Hematopoietic multipotent progenitor cell treated with erythropoietin and hydrocortisone succinate and interleukin-3 and kit ligand, for 6 days (in vitro differentiated cells): ENCODE measurements at regions not wholly inside any gene's neighbourhood (a gene's known extent, or its start where the extent isn't known, plus 50 kb on each side); places are given as distances from the start of the nearest gene placed in this dataset.
A peak's percentile ranks its signal among the peaks of the same experiment; 100 is the strongest.
"Not testable (repeated sequence)": the region's sequence is repeated elsewhere in the genome, so short reads cannot be mapped to it uniquely, and the experiment has no call there.

Experiments
- DNase-seq: peaks from one replicate; pipeline ENCODE4 v3.0.0-alpha.2; 2015

DNA sequence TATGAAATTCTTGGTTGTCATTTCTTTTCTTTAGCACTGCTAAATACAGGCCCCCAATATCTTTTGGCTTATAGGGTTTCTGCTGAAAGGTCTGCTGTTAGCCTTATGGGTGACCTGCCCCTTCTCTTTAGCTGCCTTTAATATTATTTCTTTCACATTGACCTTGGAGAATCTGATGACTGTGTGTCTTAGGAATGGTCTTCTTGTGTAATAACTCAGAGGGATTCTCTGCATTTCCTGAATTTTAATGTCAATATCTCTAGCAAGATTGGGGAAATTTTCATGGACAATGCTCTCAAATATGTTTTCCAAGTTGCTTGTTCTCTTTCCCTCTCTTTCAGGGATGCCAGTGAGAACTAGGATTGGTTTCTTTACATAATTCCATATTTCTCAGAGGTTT, 292.4 kb downstream of the SLC7A11 start:
- no peak for DNase-seq

DNA sequence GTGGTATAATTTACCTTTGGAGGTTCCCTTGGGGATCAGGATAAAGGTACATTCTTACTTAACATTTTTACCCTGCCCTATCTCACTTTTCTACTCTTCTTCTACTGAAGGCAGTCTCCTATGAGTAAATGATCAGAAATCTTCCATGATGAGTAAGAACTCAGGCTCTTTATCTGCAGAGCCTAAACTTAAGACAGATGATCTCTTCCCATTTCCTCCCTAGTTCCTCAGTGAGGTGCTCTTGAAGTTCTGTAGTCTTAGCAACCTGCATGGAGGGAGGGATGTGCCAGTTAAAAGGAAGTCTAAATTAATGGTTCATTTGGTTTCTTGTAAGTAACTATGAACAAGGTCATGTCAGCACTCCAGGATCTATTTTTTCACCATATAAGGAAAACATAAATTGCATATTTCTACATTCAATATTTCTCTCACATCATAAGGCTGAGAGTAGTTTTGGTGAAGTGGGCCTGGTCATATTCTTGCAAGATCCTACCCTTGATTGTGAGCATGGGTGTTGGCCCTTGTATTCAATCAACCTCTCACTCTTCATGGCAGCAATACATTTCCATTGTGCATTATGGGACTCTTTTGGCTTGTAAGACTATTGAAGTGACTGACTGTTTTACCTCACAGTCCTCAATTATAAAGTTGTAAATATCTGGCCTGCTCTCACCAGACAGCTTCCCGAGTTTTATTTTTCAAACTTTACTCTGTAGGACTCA, 295.5 kb downstream of the SLC7A11 start:
- DNase-seq: no peak

DNA sequence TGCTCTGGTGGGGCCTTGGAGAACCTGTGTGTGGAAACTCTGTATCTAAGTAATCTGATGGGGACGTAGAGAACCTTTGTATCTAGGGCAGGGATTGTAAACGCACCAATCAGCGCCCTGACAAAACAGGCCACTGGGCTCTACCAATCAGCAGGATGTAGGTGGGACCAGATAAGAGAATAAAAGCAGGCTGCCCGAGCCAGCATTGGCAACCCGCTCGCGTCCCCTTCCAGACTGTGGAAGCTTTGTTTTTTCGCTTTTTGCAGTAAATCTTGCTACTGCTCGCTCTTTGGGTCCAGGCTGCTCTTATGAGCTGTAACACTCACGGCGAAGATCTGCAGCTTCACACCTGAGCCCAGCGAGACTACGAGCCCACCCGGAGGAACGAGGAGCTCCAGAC, 299.3 kb downstream of the SLC7A11 start:
- DNase-seq: not testable (repeated sequence)

DNA sequence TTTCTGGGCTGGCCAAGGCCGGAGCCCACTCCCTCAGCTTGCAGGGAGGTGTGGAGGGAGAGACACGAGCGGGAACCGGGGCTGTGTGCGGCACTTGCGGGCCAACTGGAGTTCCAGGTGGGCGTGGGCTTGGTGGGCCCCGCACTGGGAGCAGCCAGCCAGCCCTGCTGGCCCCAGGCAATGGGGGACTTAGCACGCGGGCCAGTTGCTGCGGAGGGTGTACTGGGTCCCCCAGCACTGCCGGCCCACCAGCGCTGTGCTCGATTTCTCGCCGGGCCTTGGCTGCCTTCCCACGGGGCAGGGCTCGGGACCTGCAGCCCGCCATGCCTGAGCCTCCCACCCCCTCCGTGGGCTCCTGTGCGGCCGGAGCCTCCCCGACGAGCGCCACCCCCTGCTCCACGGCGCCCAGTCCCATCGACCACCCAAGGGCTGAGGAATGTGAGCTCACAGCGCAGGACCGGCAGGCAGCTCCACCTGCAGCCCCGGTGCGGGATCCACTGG, 300.1 kb downstream of the SLC7A11 start:
- not testable (repeated sequence) for DNase-seq

DNA sequence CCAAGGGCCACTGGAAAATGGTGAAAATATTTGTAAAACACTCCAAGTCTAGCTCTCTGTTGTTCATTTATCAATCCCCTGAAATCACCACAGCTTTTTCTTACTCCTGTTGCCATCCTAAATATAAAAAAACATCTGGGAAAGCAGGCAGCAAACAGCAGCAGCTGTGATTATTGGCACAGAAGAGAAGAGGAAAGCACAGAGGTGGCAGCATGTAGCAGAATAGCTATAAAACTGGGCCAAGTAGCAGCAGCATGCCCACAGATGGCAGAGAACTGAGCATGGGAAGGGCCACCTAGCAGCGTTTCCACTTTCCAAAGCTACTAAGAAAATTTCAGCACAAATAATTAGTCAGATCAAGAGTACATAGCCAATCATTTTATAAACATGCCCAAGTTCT, 307.2 kb downstream of the SLC7A11 start:
- no peak for DNase-seq

DNA sequence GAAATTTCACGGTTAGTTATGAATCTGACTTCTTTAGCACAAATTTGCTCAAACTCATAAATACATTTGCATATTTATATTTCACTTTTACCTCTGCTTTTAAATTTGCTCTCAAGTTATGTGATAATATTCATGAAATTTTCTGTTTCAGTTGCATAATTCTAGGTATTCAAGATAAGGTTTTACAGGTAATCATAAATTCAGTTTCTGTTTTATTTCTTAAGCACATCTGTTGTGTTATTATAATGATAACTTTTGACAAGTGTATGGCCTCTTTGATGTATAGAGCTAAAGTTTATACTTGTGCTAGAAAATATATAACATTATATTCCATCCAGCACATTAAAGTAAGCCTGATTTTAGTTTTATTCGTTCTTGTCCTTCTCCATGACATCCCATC, 308.1 kb downstream of the SLC7A11 start:
- DNase-seq: no peak

DNA sequence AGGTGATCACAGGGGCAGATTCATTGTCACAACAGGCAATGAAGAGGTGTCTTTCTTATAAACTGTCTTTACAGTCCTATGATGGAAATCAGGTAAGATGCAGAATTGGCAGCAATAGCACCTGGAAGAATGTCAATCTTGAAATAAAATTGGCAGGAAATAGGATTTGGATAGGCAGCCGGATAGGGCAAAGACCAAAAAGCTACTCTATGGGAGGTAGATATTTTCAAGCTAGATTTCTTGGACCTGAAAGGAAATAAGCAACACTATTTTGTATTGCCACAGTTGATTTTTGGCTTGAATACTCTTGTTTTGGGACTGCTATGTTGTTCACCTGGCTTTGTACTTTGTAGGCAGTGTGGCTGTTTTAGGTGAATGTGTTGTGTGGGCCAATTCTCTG, 314.2 kb downstream of the SLC7A11 start:
- DNase-seq: no peak

DNA sequence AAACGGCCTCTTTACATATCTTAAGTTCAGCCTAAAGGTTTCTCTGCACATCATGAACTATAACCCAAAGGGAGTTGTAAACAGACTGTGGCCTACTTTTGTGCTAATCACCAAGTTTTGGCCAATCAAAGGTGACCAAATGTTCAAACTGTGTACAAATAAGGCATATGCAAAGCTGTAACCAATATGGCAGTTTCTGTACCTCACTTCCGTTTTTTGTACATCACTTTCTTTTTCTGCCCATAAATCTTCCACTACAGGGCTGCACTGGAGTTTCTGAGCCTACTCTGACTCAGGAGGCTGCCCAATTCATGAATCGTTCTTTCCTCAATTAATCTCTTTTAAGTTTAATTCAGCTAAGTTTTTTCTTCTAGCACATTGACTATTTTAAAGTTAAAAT, 318.7 kb downstream of the SLC7A11 start:
- no peak for DNase-seq

DNA sequence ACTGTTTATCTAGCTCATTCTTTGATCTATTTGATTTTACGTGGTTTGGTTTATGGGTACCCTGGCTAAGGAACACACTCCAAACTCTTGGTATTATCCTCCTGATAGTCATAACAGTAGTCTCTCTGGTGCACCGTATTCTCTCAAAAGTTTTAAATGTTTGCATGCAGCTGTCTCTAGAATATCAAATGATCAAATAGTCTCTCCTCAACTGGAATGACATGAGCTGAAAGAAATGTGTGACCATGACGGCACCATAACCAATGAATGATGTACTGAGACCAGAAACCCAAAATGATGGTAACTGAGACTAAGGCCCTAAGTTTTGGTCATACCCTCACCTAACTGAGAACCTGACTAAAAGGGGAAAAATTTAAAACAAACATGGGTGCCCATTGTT, 319.4 kb downstream of the SLC7A11 start:
- no peak for DNase-seq

DNA sequence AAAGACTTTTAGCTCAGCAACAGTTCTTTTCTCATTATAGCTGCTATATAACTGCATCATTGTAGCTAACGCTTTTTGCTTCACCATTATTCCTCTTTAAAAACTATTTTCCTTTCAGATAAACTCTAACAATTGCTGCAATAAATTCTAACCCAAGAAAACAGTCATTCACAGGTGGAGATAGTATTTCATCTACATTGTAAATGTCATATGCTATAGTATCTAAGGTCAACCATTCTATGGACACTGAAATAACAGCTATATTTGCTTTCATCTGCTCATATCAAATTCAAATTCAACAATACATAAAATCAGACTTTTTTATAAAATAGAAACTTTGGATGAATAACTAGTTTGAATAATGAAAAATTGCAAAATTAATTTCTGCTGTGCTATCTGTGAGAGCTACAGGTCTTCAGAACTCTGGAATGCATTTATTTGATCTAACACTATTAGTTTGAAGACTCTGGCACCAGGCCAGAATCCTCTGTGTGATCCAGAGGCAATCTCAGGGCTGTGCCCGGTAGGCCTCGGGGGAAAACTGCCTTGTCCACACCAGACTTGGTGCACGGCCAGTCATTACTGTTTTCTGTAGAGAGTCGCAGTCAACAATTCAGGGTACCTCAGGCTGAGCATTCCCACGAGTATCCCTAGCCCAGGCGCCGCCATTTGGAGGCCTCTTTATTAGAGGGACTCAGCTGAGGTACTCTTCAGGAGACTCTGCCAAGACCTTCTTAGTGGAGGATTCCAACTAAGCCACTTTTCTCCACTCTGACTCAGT, 332.4 kb downstream of the SLC7A11 start:
- peak; percentile 2 for DNase-seq

DNA sequence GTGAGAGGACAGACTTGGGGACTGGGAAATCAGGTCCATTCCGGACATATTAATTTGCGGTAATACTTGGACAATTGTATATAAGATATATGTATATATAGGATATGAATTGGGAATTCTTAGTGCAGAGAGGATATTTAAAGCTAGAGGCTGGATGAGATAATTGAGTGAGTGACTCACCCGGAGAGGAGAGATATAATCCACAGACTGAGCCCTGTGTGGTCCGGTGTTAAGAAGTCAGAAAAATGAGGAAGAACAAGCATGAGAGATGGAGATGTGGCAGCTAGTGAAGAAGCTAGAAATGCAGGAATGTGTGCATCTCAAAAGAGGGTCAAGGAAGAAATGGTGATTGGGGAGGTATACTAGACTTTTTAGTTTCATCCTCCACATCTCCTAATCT, 336.2 kb downstream of the SLC7A11 start:
- no peak for DNase-seq

DNA sequence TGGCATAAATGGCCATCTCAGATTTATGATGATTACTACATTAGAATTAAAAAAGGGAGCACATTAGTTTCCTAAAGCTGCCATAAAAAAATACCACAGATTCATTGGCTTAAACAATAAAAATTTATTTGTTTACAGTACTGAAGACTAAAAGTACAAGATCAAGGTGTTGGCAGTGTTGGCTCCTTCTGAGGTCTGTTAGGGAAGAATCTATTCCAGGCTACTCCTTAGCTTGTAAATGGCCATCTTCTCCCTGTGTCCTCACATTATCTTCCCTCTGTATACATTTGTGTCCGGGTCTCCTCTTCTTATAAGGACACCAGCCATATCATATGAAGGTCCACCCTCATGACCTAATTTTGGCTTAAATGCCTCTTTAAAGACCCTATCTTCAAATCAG, 341.0 kb downstream of the SLC7A11 start:
- no peak for DNase-seq

DNA sequence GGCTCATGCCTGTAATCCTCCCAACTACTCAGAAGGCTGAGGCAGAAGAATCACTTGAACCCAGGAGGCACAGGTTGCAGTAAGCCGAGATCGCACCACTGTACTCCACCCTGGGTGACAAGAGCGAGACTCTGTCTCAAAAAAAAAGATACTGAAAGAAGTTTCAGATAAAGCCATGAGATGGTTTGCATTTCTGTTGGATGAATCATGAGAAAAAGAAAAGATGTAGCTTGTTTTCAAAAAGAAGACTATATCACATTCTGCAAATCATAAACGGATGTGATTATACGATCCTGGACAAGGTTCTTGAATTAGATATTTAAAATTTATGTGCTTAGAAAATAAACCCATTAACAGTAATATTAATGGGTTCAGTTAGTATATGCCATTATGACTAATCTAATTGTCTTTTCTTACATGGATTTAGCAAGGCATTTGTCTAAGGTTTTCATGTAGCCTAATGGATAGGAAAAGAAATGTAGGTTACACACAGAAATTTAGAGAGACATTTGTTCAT, 345.9 kb downstream of the SLC7A11 start:
- no peak for DNase-seq

DNA sequence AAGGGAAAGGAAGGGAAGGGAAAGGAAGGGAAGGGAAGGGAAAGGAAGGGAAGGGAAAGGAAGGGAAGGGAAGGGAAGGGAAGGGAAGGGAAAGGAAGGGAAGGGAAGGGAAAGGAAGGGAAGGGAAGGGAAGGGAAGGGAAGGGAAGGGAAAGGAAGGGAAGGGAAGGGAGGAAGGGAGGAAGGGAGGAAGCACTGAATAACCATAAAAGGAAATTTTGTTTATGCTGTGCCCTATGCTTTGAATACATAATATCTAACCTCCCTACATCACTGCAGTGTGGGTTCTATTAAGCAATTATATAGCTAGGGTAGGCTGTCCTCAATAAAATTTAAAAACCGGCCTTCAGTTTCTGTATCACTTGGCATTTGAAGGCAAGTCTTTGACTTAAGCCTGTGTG, 346.6 kb downstream of the SLC7A11 start:
- not testable (repeated sequence) for DNase-seq

DNA sequence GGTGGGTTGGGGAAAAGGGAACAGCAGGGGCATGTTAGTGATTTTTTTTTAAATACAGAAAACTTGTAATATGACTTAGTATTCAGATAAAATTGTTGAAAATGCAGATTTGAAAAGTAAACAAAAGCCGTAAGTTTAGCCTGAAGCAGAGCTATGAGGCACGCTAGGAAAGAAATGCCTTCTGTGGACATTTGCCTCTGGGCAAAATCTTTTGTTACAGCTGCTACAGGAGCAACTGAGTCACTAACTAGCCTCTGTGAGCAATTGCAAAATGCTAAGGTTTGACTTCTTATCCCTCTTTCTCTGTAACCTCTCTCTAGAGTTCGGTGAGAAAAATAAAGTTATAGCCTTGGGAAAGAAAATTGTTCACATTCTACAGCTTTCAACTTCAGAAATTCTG, 350.0 kb downstream of the SLC7A11 start:
- no peak for DNase-seq

DNA sequence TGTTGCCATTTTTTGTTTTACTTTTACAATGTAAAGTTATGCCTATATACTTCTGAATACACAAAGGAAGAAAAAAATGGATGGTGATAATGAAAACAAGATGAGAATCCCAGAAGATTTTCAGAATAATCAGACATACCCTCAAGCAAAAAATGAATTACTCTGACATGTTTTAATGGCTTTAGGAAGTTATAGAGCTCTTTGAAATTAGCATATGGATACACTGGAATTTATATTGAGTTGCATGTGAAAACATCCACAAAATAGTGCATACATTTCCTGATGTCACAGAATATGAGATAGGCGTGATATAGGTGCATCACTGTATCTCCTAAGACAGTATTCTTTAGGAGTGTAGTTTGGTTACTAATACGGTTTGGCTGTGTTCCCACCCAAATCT, 351.3 kb downstream of the SLC7A11 start:
- no peak for DNase-seq

DNA sequence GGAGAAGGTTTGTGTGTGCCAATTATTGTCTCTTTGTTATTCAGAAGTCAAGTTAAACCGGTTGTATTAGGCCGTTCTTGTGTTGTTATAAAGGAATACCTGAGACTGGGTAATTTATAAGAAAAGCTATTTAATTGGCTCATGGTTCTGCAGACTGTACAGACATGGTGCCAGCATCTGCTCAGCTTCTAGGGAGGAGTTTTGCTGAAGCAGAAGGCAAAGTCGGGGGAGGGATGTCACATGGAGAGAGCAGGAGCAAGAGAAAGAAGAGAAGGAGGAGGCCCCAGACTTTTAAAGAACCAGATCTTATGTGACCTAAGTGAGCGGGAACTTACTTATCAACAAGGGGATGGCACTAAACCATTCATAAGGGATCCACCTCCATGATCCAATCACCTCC, 349.3 kb upstream of the PCDH18 start:
- DNase-seq: no peak

DNA sequence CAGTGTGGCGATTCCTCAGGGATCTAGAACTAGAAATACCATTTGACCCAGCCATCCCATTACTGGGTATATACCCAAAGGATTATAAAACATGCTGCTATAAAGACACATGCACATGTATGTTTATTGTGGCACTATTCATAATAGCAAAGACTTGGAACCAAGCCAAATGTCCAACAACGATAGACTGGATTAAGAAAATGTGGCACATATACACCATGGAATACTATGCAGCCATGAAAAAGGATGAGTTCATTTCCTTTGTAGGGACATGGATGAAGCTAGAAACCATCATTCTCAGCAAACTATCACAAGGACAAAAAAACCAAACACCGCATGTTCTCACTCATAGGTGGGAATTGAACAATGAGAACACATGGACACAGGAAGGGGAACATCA, 335.8 kb upstream of the PCDH18 start:
- not testable (repeated sequence) for DNase-seq

DNA sequence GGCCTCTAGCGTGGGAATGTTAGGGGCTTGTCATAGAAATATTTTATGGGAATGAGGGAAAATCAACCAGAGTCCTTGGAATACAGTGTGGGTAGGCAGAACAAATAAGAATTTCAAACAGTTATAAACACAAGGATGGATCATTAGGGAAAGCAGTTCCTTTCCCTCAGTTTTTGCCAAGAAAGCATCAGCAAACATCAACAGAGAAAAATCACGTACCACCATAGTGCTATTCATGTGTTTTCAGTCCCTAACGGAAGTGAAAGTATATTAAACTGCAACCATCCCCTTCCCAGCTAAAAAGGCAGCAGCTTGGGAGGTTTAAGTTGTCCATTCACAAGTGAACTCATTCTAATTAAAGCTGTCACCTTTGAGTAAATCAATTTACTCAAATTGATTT, 334.4 kb upstream of the PCDH18 start:
- no peak for DNase-seq

DNA sequence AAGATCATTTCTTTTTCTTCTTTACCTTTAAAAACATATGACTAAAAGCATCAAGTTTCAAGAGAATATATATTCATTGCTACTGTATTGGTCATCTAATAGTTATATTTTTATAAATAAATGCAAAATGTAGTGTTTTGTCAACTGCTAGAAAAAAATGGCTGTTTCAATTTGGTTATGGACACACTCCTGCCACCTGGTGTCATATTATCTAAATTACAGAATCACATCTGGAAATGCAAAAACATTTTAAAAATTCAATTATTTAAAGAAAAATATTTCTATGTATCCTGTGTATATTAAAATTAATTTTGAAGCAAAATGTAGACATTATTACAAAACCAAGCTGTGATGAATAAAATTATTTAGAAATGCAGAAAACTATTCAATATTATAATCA, 329.4 kb upstream of the PCDH18 start:
- peak; percentile 39 for DNase-seq

DNA sequence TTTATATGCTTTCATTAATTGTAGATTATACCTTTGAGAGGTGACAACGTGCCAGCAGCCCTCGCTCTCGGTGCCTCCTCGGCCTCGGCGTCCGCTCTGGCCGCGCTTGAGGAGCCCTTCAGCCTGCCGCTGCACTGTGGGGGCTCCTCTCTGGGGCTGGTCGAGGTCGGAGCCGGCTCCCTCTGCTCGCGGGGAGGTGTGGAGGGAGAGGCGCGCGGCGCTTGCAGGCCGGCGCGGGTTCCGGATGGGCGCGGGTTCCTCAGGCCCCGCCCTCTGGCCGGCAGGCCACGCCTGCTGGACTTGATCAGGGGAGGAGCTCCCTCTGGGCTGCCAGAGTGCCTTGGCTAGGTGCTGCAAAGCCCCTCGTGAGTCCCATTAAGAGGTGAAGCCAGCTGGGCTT, 321.1 kb upstream of the PCDH18 start:
- DNase-seq: no peak

DNA sequence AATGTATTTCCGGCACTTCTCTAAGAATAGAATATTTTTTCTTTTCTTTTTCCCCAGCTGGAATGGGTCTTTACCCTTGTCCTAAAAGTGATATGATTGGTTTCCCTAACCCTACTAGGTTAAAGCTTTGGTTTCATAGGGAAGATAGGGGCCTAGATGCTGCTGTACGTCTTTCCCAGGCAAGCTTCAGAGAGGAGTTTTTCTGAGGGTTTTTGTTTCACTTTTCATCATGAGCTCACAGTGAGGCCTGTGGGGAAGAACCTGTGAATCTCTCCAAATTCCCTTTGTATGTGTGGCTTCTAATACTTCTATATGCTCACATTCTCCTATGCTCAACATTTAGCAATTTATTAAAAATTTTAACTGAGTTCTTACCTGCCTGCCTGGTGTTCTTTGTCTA, 320.0 kb upstream of the PCDH18 start:
- DNase-seq: no peak

DNA sequence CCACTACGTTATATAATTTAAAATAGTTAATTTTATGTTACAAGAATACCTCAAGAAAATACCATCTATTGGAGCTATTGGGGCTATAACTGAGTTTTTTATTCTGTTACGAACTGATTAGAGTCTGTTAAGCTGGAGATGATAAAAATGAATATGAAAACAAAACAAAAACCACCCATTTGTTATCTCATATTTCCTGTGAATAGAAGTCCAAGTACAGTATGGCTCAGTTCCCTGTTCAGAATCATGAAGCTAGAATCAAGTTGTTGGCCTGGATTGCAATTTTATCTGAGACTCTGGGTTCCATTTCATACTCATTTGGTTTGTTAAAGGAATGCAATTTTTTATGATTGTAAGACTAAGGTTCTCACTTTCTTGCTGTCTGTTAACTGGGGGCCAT, 319.1 kb upstream of the PCDH18 start:
- no peak for DNase-seq

DNA sequence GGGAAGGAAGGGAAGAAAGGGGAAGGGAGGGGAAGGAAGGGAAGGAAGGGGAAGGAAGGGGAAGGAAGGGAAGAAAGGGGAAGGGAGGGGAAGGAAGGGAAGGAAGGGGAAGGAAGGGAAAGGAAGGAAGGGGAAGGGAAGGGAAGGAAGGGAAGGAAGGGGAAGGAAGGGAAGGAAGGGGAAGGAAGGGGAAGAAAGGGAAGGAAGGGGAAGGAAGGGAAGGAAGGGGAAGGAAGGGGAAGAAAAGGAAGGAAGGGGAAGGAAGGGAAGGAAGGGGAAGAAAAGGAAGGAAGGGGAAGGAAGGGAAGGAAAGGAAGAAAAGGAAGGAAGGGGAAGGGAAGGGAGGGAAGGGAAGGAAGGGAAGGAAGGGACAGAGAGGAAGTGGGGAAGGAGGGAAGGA, 295.7 kb upstream of the PCDH18 start:
- not testable (repeated sequence) for DNase-seq
